ENCODE measurements at regions not wholly inside any gene's neighbourhood (a gene's known extent, or its start where the extent isn't known, plus 50 kb on each side); places are given as distances from the start of the nearest gene placed in this dataset.

DNA sequence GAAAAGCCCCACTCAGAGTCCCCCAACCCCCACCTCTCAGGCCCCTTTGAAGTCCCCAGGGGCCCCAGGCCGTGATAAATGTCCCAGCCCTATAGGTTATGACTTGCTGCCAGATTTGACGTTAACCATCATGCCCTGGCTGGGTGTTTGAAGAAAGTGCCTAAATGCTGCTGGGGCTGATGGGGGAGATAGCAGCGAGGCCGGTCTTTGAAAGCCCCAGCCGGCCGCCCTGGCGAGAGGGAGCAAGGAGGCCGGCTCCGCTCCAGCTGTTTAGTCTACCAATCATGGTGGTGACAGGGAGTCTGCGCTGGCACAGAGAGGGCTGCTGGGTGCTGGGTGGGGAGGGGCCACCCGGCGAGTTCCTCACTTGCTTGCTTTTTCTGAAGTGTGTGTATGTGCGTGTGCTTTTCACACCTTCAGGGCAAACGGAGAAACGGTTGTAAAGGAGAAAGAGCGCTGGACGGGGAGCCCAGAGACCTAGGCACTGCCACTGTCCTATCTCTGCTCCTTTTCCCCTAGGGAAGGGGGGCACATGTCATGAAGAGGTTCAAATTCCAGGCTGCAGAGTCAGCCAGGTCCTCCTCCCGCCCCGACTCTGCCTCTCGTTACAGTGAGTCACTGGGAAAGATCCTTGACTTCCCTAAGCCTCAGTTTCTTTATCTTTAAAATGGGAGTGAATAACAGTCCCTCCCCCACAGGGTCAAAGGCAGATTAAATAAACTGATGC is 126.1 kb upstream of the HAND1 start:
- TF ChIP-seq, protein P1, sequence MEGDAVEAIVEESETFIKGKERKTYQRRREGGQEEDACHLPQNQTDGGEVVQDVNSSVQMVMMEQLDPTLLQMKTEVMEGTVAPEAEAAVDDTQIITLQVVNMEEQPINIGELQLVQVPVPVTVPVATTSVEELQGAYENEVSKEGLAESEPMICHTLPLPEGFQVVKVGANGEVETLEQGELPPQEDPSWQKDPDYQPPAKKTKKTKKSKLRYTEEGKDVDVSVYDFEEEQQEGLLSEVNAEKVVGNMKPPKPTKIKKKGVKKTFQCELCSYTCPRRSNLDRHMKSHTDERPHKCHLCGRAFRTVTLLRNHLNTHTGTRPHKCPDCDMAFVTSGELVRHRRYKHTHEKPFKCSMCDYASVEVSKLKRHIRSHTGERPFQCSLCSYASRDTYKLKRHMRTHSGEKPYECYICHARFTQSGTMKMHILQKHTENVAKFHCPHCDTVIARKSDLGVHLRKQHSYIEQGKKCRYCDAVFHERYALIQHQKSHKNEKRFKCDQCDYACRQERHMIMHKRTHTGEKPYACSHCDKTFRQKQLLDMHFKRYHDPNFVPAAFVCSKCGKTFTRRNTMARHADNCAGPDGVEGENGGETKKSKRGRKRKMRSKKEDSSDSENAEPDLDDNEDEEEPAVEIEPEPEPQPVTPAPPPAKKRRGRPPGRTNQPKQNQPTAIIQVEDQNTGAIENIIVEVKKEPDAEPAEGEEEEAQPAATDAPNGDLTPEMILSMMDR (IDR thresholded peaks at IDR 0.05; ENCODE audit: insufficient read depth, low read depth, low read length) = no peak
- TF ChIP-seq EZH2 (IDR thresholded peaks at IDR 0.05; ENCODE audit: insufficient read depth, low read length) = no peak
